Nephron progenitor cell (in vitro differentiated cells): ENCODE measurements at regions not wholly inside any gene's neighbourhood (a gene's known extent, or its start where the extent isn't known, plus 50 kb on each side); places are given as distances from the start of the nearest gene placed in this dataset.
A peak's percentile ranks its signal among the peaks of the same experiment; 100 is the strongest.

ENCODE experiments used
- DNase-seq: peaks from one replicate; pipeline ENCODE4 v3.0.0; 2021
- H3K27ac Mint-ChIP-seq: 2 replicates; pipeline ENCODE4 v1.8.0; 2021; ENCODE audit warnings: mild to moderate bottlenecking, moderate library complexity, mixed read lengths
- H3K27me3 Mint-ChIP-seq: 2 replicates; pipeline ENCODE4 v1.8.0; 2021; ENCODE audit warnings: mild to moderate bottlenecking, low read depth, mixed read lengths; ENCODE audit not compliant: poor library complexity
- H3K36me3 Mint-ChIP-seq: 2 replicates; pipeline ENCODE4 v1.8.0; 2021; ENCODE audit warnings: low read depth, mixed read lengths
- H3K4me1 Mint-ChIP-seq: 2 replicates; pipeline ENCODE4 v1.8.0; 2021; ENCODE audit warnings: mixed read lengths
- H3K4me3 Mint-ChIP-seq: 2 replicates; pipeline ENCODE4 v1.8.0; 2021; ENCODE audit warnings: mild to moderate bottlenecking, moderate library complexity, mixed read lengths
- H3K9me3 Mint-ChIP-seq: 2 replicates; pipeline ENCODE4 v1.8.0; 2021; ENCODE audit warnings: mild to moderate bottlenecking, moderate library complexity, mixed read lengths
- TF ChIP-seq, protein P1 (sequence below): fragments of 200-600 bp; sonication (generic); IDR thresholded peaks from 2 replicates; pipeline ENCODE4 v1.5.0; 2021; ENCODE audit warnings: antibody characterized with exemption

DNA sequence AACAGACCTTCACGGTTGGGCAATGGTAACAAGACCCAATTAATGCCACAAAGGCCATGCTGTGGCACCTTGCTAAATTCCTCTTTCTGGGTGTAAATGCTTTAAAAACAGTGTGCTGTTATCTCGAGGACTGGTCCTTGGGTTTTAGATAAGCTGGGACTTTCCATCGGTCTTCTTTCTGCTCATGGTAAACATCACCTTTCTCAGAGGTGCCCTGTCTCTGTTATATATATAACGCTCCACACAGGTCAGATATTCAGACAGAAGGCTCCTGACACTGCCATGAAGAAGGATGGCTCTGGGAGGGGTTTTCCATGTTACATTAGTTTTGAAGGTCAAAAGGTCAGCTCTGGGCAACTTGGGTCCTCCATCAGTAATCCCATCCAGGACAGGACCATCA is 151.6 kb downstream of the BBOX1 start:
- no peaks in the 10 kb centered on the region for H3K27me3 Mint-ChIP-seq
- DNase-seq = no peak
- H3K4me1 Mint-ChIP-seq = peaks cover 70% of the 10 kb centered on the region
- TF ChIP-seq, protein P1, sequence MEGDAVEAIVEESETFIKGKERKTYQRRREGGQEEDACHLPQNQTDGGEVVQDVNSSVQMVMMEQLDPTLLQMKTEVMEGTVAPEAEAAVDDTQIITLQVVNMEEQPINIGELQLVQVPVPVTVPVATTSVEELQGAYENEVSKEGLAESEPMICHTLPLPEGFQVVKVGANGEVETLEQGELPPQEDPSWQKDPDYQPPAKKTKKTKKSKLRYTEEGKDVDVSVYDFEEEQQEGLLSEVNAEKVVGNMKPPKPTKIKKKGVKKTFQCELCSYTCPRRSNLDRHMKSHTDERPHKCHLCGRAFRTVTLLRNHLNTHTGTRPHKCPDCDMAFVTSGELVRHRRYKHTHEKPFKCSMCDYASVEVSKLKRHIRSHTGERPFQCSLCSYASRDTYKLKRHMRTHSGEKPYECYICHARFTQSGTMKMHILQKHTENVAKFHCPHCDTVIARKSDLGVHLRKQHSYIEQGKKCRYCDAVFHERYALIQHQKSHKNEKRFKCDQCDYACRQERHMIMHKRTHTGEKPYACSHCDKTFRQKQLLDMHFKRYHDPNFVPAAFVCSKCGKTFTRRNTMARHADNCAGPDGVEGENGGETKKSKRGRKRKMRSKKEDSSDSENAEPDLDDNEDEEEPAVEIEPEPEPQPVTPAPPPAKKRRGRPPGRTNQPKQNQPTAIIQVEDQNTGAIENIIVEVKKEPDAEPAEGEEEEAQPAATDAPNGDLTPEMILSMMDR = no peak
- H3K9me3 Mint-ChIP-seq = peaks cover 10% of the 10 kb centered on the region
- peaks cover 18% of the 10 kb centered on the region for H3K36me3 Mint-ChIP-seq
- no peak overlapping the region for H3K4me3 Mint-ChIP-seq
- peak overlapping the region; percentile 47 for H3K27ac Mint-ChIP-seq

DNA sequence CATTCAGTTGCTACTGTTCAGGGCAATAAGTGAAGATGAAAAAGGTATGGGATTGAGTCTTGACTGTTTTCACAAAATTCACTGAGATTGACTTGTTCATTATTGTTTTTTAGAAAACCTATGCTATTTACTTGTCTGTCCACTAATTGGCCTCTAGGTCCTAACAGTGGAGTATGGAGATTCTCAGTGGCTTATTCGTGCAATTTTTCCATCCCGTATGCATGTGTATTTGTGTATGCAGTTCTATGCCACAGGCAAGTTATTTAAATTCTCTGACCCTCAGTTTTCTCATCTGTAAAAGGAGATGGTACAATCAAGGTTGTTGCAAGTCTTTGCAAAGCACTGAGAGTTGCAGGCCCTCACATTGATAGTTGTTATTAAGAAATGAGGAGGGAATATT is 151.0 kb downstream of the BBOX1 start:
- DNase-seq = no peak
- Mint-ChIP-seq H3K27ac (no peak overlapping the region), H3K4me3 (no peak overlapping the region), H3K4me1 (peaks cover 70% of the 10 kb centered on the region), H3K36me3 (peaks cover 22% of the 10 kb centered on the region), H3K9me3 (peaks cover 14% of the 10 kb centered on the region), H3K27me3 (no peaks in the 10 kb centered on the region)
- TF ChIP-seq, protein P1 = no peak

DNA sequence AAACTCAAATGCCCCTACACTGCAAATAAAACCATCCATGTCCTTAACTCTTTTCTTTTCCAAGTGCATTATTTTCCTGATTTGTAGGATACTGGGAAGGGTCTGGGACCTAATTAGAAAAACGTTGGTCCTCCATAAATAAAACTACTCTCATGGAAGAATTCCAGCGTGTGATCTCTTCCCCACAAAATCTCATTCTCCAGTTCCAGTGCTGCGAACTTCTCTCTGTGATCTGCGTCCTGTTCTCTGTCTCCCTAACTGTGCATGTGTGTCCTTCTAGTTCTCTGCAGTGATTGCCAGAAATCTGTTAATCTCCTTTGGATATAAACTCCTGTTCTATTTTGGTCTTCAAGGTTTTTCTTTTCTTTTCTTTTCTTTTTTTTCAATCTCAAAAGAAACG is 148.1 kb downstream of the BBOX1 start:
- H3K9me3 Mint-ChIP-seq = peaks cover 23% of the 10 kb centered on the region
- no peaks in the 10 kb centered on the region for H3K27me3 Mint-ChIP-seq
- TF ChIP-seq, protein P1 = no peak
- no peak overlapping the region for H3K27ac Mint-ChIP-seq
- DNase-seq = no peak
- no peak overlapping the region for H3K4me3 Mint-ChIP-seq
- H3K4me1 Mint-ChIP-seq = peaks cover 71% of the 10 kb centered on the region
- H3K36me3 Mint-ChIP-seq = peaks cover 31% of the 10 kb centered on the region

DNA sequence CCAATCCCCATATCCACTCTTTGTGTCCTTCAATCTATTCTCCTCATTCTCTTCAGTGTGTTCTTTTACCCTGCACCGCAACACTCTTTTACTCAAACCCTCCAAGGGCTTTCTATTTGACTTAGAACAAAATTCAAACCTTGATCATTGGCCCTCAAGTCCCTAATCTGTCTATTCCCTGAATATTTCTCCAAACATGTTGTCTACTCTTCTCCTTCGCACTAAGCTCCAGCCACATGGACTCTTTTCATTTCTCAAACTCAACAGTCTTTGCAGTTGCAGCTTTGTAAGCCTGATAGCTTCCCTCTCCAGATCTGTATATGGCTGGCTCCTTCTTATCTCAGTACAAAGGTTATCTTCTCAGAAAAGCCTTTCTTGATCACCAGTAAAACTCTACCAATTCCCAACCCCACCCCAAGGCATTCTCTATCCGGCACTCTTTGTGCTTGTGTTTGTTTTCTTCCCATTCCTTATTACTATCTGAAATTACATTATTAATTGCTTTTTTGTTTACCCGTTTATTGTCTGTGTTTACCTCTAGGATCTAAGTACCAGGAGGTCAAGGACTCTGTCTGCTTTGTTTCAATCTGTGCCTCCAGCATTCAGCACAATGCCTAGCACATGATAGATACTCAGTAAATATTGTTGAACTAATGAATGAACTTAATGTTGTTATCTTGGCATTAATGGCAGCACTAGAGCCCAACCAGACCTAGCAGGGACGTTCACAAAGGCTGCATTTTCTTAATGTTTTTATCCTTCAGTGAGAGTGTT is 147.4 kb downstream of the BBOX1 start:
- no peak overlapping the region for H3K4me3 Mint-ChIP-seq
- DNase-seq = no peak
- H3K27me3 Mint-ChIP-seq = no peaks in the 10 kb centered on the region
- TF ChIP-seq, protein P1 = no peak
- peaks cover 23% of the 10 kb centered on the region for H3K9me3 Mint-ChIP-seq
- peaks cover 67% of the 10 kb centered on the region for H3K4me1 Mint-ChIP-seq
- H3K36me3 Mint-ChIP-seq = peaks cover 31% of the 10 kb centered on the region
- H3K27ac Mint-ChIP-seq = peak overlapping the region; percentile 1

DNA sequence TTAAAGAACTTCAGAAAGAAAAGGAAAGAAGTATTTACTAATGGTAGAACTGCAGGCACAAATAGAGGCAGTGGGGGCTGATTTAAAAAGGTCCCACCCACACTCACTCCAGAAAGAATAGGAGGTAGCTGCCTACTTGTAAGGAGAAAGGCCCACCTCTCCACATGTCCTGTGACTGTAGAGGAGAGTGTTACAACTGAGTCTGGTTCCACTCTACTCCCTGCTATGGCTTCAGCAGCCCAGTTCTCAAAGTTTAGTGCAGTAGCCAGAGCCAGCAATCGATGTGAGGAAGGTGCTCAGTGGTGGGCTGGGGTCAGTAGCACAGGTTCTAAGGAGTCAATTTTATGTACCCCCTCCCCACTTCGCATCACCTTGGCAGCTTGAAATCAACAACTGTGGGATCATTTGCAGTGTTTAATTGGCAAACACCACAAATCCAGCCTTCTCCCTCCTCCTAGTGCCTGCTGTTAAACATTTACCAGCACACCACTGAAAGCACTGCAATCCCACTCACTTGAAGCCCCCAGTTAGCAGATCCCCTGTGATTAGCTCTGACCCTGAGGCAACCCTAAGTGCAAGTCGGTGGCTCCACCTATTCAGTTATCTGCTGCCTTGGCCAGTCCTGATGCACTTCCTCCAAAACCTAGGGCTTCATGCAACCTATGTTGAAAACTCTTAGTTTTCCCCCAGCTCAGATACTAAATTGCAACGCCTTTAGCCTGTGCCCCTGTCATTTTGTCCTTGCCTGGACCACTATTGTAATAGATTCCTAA is 146.6 kb downstream of the BBOX1 start:
- no peaks in the 10 kb centered on the region for H3K27me3 Mint-ChIP-seq
- peak overlapping the region; percentile 1 for H3K27ac Mint-ChIP-seq
- H3K9me3 Mint-ChIP-seq = peaks cover 23% of the 10 kb centered on the region
- H3K4me1 Mint-ChIP-seq = peaks cover 62% of the 10 kb centered on the region
- no peak for DNase-seq
- TF ChIP-seq, protein P1 = no peak
- H3K36me3 Mint-ChIP-seq = peaks cover 31% of the 10 kb centered on the region
- H3K4me3 Mint-ChIP-seq = no peak overlapping the region
